Kidney capillary endothelial cell (primary cell): ENCODE measurements at regions not wholly inside any gene's neighbourhood (a gene's known extent, or its start where the extent isn't known, plus 50 kb on each side); places are given as distances from the start of the nearest gene placed in this dataset.

Experiments used
- DNase-seq: peaks from one replicate; pipeline ENCODE4 v3.0.0-alpha.2; 2018; ENCODE audit warnings: low spot score

GRCh38 chr4:31516520-31516919, 796.4 kb downstream of the PCDH7 start:
- DNase-seq: no peak

- no peak for DNase-seq
Observed at GRCh38 chr4:31518796-31519250, 798.7 kb downstream of the PCDH7 start.

DNA sequence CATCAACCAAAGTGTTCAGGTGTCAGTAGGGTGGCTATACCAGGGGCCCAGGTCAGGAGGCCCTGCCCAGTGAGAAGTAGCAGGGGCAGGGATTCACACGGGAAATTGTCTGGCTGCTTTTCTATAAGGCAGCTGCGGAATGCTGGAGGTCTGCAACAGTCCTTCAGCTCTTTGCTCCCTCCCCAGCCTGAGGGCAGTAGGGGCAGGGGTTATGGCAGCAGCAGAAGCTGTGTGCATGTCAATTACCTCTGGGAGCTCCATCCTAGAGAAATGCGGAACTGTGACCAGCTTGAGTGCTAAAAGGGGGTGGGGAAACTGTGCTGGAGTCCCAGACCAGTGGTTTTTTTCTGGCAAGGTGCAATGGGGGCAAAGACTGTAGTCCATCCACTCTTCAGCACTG, 810.4 kb downstream of the PCDH7 start:
- DNase-seq: no peak

DNA sequence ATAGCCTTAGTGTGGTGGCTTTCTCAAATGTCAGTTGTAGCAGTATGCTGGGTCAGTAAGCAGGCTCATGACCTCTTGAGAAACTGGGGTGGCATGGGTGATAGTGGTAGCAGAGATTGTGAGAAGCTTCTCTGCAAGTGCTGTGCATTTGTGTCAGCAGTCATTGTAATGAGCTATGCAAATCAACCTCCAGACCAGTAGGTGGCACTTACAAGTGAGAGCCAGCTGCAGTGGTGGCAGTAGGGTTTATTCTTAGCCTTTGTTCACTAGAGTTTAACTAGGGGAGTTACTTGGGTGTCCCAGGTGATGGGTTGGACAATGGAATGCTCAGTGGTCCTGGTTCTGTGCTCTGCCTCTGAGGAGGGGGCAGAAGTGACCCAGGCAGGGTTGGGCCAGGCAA, 818.7 kb downstream of the PCDH7 start:
- DNase-seq: no peak

GRCh38 chr4:31539284-31540069, 819.3 kb downstream of the PCDH7 start:
- DNase-seq: no peak

- DNase-seq: no peak
Observed at GRCh38 chr4:31545330-31545729, 825.2 kb downstream of the PCDH7 start.

DNA sequence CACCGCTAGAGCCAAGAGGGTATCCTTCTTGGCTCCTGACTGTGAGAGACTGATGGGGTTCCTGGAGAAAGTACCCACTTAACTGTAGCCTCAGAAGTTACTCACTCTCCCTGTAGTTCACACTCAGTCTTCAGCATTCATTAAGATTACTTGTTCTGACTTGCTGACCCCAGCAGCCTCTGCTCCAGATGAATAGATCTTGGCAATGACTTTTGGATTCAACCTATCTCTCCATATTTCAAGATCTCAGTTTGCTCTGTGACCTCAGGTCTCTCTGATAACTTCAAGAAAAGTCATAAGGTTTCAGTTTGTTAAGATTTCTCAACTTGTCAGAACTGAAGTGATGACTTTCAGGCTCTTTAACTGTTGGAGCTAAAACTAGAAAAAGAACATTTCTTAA, 825.6 kb downstream of the PCDH7 start:
- DNase-seq: no peak

DNA sequence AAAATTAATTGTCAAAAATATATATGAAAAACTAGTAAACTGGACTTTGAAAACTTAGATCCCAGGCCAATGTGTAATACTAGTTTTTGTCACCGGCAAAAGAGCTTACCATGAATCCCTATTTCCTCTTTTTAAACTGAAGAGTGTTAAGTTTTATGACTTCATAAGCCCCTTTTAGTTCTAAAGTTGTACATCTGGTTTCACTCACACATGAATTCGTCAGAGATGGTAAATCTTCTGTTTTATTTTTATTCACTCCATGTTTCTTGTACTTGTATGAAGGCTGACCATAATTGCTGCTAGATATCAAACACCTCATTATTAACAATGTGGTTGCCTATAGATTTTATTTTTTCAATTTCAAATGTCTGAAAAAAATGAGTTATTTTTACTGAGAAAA, 827.9 kb downstream of the PCDH7 start:
- no peak for DNase-seq

- DNase-seq: no peak
Observed at GRCh38 chr4:31548823-31549222, 828.7 kb downstream of the PCDH7 start.

GRCh38 chr4:31549256-31549655, 829.1 kb downstream of the PCDH7 start:
- no peak for DNase-seq

GRCh38 chr4:31557437-31557836, 837.3 kb downstream of the PCDH7 start:
- DNase-seq: no peak

- DNase-seq: no peak
Observed at GRCh38 chr4:31573554-31573953, 853.4 kb downstream of the PCDH7 start.

DNA sequence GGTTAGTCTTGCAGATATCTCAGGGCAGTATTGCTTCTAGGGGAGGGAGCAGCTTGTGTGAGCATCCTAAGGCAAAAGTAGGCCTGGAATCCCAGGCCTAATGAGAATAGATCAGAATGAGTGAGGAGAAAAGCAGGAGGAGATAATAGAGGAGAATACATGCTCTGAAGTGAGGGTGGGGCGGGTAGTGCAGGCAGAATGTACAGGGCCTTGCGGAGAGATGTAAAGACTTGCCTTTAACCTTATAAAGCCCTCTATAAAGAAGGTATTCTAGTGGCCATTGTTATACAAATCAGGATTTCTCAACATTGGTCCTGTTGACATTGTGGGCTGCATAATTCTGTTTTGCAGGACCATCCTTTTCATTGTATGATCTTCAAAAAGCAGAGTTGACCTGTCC, 855.3 kb downstream of the PCDH7 start:
- DNase-seq: no peak

DNA sequence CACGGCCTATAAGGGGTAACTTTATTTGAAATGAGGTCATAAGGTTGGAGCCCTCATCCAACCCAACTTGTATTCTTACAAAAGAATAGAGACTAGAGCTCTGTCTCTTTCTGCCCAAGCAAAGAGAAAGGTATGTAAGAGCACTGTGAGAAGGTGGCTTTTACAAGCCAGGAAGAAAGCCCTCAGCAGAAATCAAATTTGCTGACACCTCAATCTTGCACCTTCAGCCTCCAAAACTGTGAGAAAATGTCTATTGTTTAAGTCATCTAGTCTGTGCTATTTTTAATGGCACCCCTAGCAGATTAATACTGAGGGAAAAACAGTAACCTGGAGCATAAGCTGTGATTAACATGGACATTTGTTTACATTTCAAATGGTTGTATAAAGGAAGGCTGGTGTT, 860.7 kb downstream of the PCDH7 start:
- no peak for DNase-seq

DNA sequence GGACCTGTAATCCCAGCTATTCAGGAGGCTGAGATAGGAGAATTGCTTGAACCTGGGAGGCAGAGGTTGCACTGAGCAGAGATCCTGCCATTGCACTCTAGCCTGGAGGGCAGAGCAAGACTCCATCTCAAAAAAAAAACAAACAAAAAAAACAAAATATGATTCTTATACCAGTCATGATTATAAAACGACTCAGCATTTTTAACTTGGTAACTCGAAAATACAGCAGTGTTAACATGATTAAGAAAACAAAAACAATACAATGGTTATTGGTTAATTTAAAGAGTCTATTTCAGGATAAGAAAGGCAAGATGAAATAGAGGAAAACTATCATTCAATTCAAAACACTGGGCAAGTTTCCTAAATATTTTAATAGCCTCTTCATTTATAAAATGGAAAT, 865.3 kb downstream of the PCDH7 start:
- DNase-seq: no peak

- peak; percentile 7 for DNase-seq
Observed at GRCh38 chr4:31592293-31592692, 872.1 kb downstream of the PCDH7 start.

- DNase-seq: no peak
Observed at GRCh38 chr4:31595496-31595895, 875.3 kb downstream of the PCDH7 start.

DNA sequence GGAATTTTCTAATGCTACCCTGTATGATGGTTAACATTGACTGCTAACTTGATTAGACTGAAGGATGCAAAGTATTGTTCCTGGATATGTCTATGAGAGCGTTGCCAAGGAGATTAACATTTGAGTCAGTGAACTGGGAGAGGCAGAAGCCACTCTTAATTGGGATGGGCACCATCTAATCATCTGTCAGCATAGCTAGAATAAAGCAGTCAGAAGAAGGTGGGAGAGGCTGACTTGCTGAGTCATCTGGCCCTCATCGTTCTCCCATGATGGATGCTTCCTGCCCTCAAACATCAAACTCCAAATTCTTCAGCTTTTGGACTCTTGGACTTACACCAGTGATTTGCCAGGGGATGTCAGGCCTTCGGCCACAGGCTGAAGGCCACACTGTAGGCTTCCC, 878.5 kb downstream of the PCDH7 start:
- DNase-seq: no peak

- no peak for DNase-seq
Observed at GRCh38 chr4:31601793-31602192, 881.6 kb downstream of the PCDH7 start.

DNA sequence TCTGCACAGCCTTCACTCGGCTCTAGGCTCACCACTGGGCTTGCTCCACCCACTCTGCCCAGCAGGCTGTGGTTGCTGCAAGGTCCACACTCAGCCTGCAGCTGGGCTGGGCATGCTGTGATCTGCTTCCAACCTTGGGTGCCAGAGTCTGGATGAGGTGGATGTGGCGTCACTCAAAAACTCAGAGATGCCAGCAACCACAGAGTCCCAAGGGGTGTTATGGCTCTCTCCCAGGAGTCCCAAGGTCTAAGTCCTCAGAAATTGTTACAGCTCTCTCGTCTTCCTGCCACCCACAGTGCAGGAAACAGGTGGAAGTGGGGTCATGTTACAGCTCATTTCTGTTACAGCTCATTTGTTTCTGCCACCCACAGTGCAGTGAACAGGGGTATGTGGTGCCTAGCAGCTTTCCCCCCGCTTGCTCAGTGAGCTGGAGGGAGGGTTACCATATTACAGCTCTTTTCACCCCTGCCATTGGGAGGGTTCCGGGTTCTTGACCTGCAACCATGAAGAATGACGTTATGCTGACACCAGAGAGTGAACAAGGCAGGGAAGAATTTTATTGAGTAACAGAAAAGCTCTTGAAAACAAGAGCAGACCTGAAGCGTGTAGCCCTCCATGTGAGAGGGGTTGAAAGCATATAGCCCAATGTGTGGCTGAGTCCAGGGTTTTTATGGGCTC, 893.9 kb downstream of the PCDH7 start:
- DNase-seq: no peak

GRCh38 chr4:31617667-31618066, 897.5 kb downstream of the PCDH7 start:
- DNase-seq: no peak

DNA sequence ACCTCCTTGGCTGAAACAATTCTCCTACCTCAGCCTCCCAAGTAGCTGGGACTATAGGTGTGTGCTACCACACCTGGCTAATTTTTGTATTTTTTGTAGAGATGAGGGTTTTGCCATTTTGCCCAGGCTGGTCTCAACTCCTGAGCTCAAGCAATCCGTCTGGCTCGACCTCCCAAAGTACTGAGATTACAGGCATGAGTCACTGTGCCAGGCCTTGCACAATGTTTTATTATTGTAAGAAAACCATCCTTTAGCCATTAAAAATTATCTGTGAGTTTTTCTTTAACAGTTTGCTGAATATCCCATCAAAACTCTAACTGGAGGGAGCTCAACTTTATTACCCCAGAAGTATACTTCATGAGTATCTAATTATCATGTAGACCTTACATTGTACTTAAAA, 900.3 kb downstream of the PCDH7 start:
- no peak for DNase-seq

DNA sequence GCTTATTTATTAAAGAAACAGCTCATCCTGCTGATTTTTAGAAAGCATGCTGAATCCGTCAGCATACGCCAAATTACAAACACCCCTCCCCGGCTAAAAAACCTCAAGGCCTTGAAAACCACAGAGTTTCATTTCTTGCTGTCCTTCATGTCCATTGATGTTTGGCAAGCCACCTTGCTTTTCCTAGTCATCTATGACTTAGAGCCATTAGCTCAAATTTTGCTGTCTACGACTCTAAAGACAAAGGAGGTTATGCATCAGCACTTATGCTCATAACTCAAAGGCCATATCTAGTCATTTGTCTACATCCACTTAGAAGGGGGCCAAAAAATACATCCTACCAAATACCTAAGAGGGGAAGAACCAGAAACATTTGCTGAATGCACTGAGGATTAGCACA, 925.1 kb downstream of the PCDH7 start:
- no peak for DNase-seq

GRCh38 chr4:31647786-31648185, 927.6 kb downstream of the PCDH7 start:
- DNase-seq: no peak
